Heart left ventricle (tissue), 16 donors: ENCODE measurements at regions not wholly inside any gene's neighbourhood (a gene's known extent, or its start where the extent isn't known, plus 50 kb on each side); places are given as distances from the start of the nearest gene placed in this dataset.

Source experiments
- ATAC-seq, 4 donors: fragments of 200-7000 bp; cut with Tn5 transposase; one replicate each; pipeline ENCODE4 v1.9.1; 2020 to 2022; ENCODE audit warnings: moderate library complexity in 4 of 4, mild to moderate bottlenecking in 3 of 4, moderate number of reproducible peaks in 1 of 4
- DNase-seq, 5 donors: peaks; one replicate each; pipeline ENCODE4 v3.0.0-alpha.2; 2020
- H3K27ac ChIP-seq, 12 donors: fragments of 200-600 bp; sonication (generic) in 4 of 12; one replicate each; pipeline versions ENCODE4 v1.5.0 to v1.8.0; 2016 to 2022; ENCODE audit warnings: mild to moderate bottlenecking in 2 of 12
- H3K27me3 ChIP-seq, 9 donors: fragments of 200-600 bp; sonication (generic) in 2 of 9; one replicate each; pipeline versions ENCODE4 v1.5.1 to v1.8.0; 2016 to 2022; ENCODE audit warnings: mild to moderate bottlenecking in 3 of 9
- H3K36me3 ChIP-seq, 9 donors: fragments of 200-600 bp; sonication (generic) in 2 of 9; one replicate each; pipeline versions ENCODE4 v1.5.0 to v1.8.0; 2018 to 2022; ENCODE audit warnings: mild to moderate bottlenecking in 2 of 9
- H3K4me1 ChIP-seq, 12 donors: fragments of 200-600 bp; sonication (generic) in 4 of 12; one replicate each; pipeline versions ENCODE4 v1.5.0 to v1.8.0; 2016 to 2022; ENCODE audit warnings: mild to moderate bottlenecking in 3 of 12
- H3K4me3 ChIP-seq, 12 donors: fragments of 200-600 bp; sonication (generic) in 4 of 12; one replicate each; pipeline versions ENCODE4 v1.5.0 to v1.8.0; 2017 to 2022; ENCODE audit warnings: mild to moderate bottlenecking in 9 of 12, moderate library complexity in 4 of 12
- H3K9me3 ChIP-seq, 12 donors: fragments of 200-600 bp; sonication (generic) in 4 of 12; one replicate each; pipeline versions ENCODE4 v1.5.0 to v1.8.0; 2016 to 2022; ENCODE audit warnings: mild to moderate bottlenecking in 1 of 12
- POLR2A ChIP-seq, 2 donors: fragments of 450-650 bp; IDR thresholded peaks; one replicate each; pipeline ENCODE4 v1.6.1; 2017; ENCODE audit warnings: antibody characterized with exemption in 2 of 2, mild to moderate bottlenecking in 2 of 2, moderate library complexity in 2 of 2
- WGBS, 4 donors: extraction: QIAGEN DNeasy Blood & Tissue Kit in 2 of 4; methylation state at CpG; one replicate each; pipeline versions ENCODE4 v1.1.5 to v1.1.7; 2013 to 2018; 5-methylcytosine and 5-hydroxymethylcytosine counted together
- intact Hi-C, 10 donors: fragments of 100-400 bp; cut with DNase I; formaldehyde crosslinking; loops; one replicate each; pipeline versions ENCODE4 v1.11.1 to v1.14.2; 2022
- TF ChIP-seq, protein P1 (sequence below), 12 donors: fragments of 200-600 bp; sonication (generic) in 4 of 12; IDR thresholded peaks; one replicate each; pipeline versions ENCODE4 v1.5.0 to v1.8.0; 2018 to 2022; ENCODE audit warnings: antibody characterized with exemption in 12 of 12, mild to moderate bottlenecking in 5 of 12
- donor health status: ischemic (EF 13 %, LVEDD 7.1; RV severe dilation, severe dysfunction).
- donor health status: healthy with polysubstance abuse.
- donor health status: DM: no; HTN: yes; CAD: no.
- donor health status: DM: no; HTN: no; CAD: no.
- donor health status: ischemic (EF 25% LVEDD 6.9; RV normal size, moderate dysfunction).
- donor health status: ischemic (EF 25% LVEDD 5.7; RV mildly dilated, moderate dysfunction).
- donor health status: healthy.
- donor health status: DM: yes; HTN: yes; CAD: no.
- donor health status: ischemic (EF 35%, LVEDD 5.7; RV mildly dilated, moderate dysfunction).
- donor health status: nonischemic (EF 11% LVEDD 7.7; RV severe dilation, severe dysfunction).
- donor health status: DM: yes; HTN: yes; CAD: no.
- donor health status: PGD.
- donor health status: ischemic (EF 29% LVEDD 5.4; RV normal size, mild dysfunction).
- donor health status: nonischemic (EF 23%, LVEDD 6.1; RV moderate dilation, normal function).

DNA sequence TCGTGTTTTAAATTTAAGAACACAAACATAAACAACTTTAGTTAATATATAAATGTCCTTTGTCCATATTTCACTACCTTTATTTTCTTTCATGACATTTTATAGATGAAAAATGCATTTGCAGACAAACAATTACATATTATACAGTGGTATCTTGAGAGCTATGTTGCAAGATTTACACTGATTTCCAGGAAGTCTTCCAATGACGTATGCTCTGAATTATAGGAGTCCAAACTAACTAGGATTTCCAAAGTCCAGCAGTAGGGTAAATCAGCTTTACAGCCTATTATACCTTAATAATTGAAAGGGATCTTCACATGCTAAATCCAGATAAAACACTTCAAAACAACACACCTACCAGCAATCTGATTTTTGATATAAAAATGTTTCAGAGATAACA lies 69.4 kb downstream of the HYCC1 start:
- Histone ChIP-seq H3K27ac (no peak overlapping the region), H3K4me1 (peaks cover 0 to 12% (median 0%) of the 10 kb centered on the region in 12 donors), H3K4me3 (no peak overlapping the region), H3K9me3 (no peaks in the 10 kb centered on the region), H3K36me3 (peaks cover 0 to 34% (median 19%) of the 10 kb centered on the region in 9 donors), H3K27me3 (no peaks in the 10 kb centered on the region)
- intact Hi-C loops, result loop anchor here in 1 of 10 donors (10.0 kb wide), 1 partner anchor 80 kb away; no protein-coding TSS in a partner anchor
- no peak for TF ChIP-seq POLR2A (IDR thresholded peaks at IDR 0.05)
- TF ChIP-seq, protein P1, sequence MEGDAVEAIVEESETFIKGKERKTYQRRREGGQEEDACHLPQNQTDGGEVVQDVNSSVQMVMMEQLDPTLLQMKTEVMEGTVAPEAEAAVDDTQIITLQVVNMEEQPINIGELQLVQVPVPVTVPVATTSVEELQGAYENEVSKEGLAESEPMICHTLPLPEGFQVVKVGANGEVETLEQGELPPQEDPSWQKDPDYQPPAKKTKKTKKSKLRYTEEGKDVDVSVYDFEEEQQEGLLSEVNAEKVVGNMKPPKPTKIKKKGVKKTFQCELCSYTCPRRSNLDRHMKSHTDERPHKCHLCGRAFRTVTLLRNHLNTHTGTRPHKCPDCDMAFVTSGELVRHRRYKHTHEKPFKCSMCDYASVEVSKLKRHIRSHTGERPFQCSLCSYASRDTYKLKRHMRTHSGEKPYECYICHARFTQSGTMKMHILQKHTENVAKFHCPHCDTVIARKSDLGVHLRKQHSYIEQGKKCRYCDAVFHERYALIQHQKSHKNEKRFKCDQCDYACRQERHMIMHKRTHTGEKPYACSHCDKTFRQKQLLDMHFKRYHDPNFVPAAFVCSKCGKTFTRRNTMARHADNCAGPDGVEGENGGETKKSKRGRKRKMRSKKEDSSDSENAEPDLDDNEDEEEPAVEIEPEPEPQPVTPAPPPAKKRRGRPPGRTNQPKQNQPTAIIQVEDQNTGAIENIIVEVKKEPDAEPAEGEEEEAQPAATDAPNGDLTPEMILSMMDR (IDR thresholded peaks at IDR 0.05), result no peak
- no peak for DNase-seq
- 82 to 90% (median 84%) methylated on average over 2 of the region's 2 CpGs for WGBS, 4 donors
- ATAC-seq, result no peak

GRCh38 chr7:22944022-22944421 lies 69.9 kb downstream of the HYCC1 start:
- Histone ChIP-seq H3K27me3 (no peaks in the 10 kb centered on the region), H3K9me3 (no peaks in the 10 kb centered on the region), H3K4me1 (peaks cover 0 to 7% (median 0%) of the 10 kb centered on the region in 12 donors), H3K4me3 (no peak overlapping the region), H3K36me3 (peaks cover 0 to 34% (median 20%) of the 10 kb centered on the region in 9 donors), H3K27ac (no peak overlapping the region)
- TF ChIP-seq, protein P1 (IDR thresholded peaks at IDR 0.05), result no peak
- no peak for TF ChIP-seq POLR2A (IDR thresholded peaks at IDR 0.05)
- WGBS, 4 donors, result 61 to 81% (median 67%) methylated on average over 6 of the region's 6 CpGs
- DNase-seq (no peak), ATAC-seq (peak in 3 of 4 donors; percentile 38 to 54 (median 42))
- intact Hi-C loops, result loop anchor here in 1 of 10 donors (10.0 kb wide), 1 partner anchor 79 kb away; no protein-coding TSS in a partner anchor

GRCh38 chr7:22942191-22942590 lies 71.7 kb downstream of the HYCC1 start:
- Histone ChIP-seq H3K36me3 (peaks cover 0 to 34% (median 21%) of the 10 kb centered on the region in 9 donors), H3K9me3 (no peaks in the 10 kb centered on the region), H3K27me3 (no peaks in the 10 kb centered on the region), H3K27ac (no peak overlapping the region), H3K4me1 (peaks cover 0 to 3% (median 0%) of the 10 kb centered on the region in 12 donors), H3K4me3 (no peak overlapping the region)
- intact Hi-C loops, result loop anchor here in 1 of 10 donors (10.0 kb wide), 1 partner anchor 77 kb away; no protein-coding TSS in a partner anchor
- ATAC-seq, result no peak
- 57 to 76% (median 71%) methylated on average over 2 of the region's 2 CpGs for WGBS, 4 donors
- TF ChIP-seq, protein P1 (IDR thresholded peaks at IDR 0.05), result no peak
- no peak for TF ChIP-seq POLR2A (IDR thresholded peaks at IDR 0.05)
- no peak for DNase-seq

GRCh38 chr7:22939842-22940241 lies 74.1 kb downstream of the HYCC1 start:
- no peak overlapping the region for H3K4me3 ChIP-seq
- DNase-seq, result no peak
- intact Hi-C loops, result loop anchor here in 2 of 10 donors (5.0 to 10.0 kb wide), 2 partner anchors 75 to 88 kb away; no protein-coding TSS in a partner anchor
- peaks cover 0 to 5% (median 0%) of the 10 kb centered on the region in 12 donors for H3K4me1 ChIP-seq
- H3K9me3 ChIP-seq, result no peaks in the 10 kb centered on the region
- H3K27me3 ChIP-seq, result no peaks in the 10 kb centered on the region
- no peak for ATAC-seq
- WGBS, 4 donors, result 91 to 99% (median 96%) methylated on average over 1 of the region's 1 CpG
- TF ChIP-seq, protein P1 (IDR thresholded peaks at IDR 0.05), result no peak
- TF ChIP-seq POLR2A (IDR thresholded peaks at IDR 0.05), result no peak
- peaks cover 0 to 18% (median 8%) of the 10 kb centered on the region in 9 donors for H3K36me3 ChIP-seq
- H3K27ac ChIP-seq, result no peak overlapping the region
